Putamen (tissue), 1 donor: ENCODE measurements at regions not wholly inside any gene's neighbourhood (a gene's known extent, or its start where the extent isn't known, plus 50 kb on each side); places are given as distances from the start of the nearest gene placed in this dataset.
"Not testable (repeated sequence)": the region's sequence is repeated elsewhere in the genome, so short reads cannot be mapped to it uniquely, and the experiment has no call there.

Experiments
- DNase-seq: peaks from one replicate; pipeline ENCODE4 v3.0.0-alpha.2; 2016; ENCODE audit warnings: low spot score

DNA sequence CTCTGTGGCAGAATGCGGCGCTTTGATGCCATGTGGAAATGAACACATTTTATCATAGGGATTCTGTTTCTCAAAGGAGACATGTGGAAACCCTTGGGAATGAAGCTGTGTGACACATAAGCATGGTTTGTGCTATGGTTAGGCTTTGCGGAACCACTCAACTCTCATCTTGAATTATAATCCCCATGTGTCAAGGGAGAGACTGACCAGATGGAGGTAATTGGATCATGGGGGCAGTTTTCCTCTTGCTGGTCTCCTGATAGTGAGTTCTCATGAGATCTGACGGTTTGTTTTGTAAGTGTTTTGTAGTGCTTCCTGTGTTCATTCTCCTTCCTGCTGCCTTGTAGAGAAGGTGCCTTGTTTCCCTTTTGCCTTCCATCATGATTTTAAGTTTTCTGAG is 1109.2 kb upstream of the ALCAM start:
- DNase-seq = no peak

DNA sequence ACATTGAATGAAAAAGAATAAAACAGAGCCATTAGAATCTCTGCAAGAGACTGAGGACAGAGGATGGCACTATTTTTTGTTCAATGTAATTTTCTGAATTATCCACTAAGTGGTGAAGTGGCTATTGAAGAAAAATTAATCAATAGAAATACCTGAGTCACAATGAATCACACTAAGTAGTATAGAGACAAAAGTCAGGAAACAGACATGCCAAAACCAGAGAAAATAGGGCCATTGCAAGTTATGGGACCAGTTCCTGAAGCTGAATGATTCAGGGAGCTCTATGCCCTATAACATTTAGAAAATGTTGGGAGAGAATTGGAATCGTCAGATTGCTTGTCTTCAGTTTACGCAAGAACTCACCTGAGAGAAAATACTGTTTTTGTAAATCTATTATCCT is 1103.2 kb upstream of the ALCAM start:
- DNase-seq = no peak

DNA sequence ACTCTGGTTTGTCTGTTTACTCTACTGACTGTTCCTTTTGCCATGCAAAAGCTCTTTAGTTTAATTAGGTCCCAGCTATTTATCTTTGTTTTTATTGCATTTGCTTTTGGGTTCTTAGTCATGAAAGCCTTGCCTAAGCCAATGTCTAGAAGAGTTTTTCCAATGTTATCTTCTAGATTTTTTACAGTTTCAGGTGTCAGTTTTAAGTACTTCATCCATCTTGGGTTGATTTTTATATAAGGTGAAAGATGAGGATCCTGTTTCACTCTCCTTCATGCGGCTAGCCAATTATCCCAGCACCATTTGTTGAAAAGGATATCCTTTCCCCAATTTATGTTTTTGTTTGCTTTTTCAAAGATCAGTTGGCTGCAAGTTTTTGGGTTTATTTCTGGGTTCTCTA is 1100.5 kb upstream of the ALCAM start:
- DNase-seq = not testable (repeated sequence)

GRCh38 chr3:104269771-104270170 is 1096.9 kb upstream of the ALCAM start:
- no peak for DNase-seq

DNA sequence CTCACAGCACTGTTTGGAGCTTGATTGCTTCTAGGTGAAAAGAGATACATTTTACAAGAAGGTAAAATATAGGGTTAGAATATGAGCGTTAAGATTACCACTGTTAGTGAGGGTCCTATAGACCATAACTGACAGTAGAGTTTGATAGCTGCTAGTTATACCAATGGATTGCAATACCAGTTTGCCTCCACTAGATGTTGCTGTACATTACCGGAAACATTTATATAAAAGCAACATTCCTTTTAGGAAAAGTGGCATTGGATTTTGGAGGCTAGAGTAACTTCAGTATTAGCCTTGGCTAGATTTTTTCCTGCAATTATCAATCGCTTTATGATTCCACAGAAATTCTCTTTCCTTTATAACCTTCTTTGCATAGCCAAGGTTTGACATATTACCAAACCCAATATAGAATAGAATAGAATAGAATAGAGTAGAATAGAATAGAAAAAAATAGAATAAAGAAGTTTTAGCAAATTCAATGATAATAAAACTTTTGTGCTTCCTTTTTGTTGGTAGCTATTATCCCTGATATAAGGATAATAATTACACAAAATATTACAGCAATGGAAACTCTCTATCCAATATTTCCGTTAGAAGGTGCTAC is 1093.6 kb upstream of the ALCAM start:
- peak; percentile 35 for DNase-seq

DNA sequence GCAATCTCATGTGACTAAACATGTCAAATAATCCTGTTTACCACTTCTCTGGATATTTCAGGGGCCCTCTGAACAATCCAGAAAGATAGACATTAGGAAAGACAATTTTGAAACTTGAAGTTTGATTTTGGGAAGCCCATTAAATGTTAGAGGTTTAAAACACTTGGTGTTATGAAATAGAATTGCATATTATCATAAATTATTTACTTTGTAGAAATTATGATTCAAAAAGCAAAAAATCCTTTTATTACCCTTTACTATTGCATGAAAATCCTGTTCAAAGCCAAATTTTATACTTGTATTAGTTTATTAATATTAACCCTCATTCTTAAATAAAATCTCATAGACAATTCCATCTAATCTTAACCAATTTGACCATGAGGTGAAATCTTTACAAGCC is 1091.5 kb upstream of the ALCAM start:
- DNase-seq = no peak

- DNase-seq = no peak
Observed at GRCh38 chr3:104279617-104280016, 1087.1 kb upstream of the ALCAM start.

GRCh38 chr3:104281713-104282112 is 1085.0 kb upstream of the ALCAM start:
- DNase-seq = no peak

DNA sequence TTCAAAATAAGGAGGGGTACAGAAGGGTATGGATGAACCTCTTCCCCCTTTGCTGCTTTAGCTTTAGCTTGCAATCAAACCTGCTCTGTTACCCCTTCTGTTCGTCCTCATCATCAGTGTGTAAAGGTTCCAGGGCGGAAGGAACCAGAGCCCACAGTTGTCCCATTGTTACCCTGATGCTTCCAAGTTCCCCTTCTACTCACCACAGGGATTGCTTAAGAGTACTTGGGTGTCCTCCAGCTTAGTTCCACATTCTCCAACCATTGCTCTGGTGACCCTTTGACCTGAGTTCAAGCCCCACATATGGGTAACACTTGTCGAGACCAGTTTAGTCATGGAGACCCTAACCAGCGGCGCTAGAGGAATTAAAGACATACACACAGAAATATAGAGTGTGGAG is 1080.1 kb upstream of the ALCAM start:
- no peak for DNase-seq

DNA sequence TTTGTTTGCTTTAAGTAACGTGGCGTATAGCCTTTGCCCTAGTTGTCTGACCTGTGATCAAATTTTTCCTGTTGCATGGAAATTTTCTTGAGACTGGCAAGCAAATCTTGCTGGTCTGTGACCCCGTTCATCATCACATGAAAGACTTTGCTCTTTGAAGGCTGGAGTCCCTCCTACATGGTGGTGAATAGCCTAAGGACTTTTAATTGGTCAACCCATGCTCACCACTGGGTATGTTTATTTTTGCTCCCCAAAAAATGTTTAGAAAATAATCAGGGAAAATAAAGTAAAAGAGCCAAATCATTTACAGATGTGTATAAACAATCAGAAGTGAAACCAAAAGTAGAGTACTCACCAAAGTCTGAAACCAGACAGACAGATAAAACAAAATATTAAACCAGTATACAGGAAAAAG is 1075.3 kb upstream of the ALCAM start:
- DNase-seq = no peak

DNA sequence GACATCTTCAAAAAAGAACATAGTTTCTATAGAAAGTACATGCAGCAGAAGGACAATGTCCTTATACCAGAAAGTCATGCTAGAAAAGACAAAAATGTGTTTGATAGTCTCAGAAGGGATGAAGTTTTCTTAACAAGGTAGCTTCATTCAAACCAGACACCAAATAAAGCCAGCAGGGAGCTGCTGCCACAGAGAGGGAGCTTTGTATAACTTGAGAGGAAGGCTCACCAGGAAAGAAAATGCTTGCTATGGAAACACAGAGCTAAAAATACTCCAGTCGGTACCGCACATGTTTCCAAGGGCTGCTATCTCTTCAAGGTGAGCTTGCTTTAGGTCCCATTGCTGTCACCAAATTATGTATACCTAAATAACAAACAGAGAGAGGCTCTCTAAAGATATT is 1074.8 kb upstream of the ALCAM start:
- DNase-seq = no peak

GRCh38 chr3:104297617-104298016 is 1069.1 kb upstream of the ALCAM start:
- DNase-seq = no peak

DNA sequence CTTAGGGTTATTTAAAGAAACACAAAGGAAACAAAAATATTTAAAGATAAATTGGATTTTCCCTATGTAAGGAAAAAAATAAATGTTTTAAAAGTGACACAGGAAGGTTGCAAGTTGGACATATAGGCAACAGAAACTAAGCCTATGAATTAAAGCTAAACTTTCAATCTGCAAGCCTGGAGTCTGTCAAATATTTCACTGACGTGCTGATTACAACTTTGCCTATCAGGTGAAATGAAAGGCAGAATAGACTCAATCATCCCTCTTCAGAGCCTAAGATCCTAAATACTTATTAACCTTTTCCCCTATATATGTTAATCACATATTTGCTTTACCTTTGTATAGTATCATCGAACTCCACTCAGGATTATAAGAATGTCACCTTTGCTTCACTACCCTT is 1068.0 kb upstream of the ALCAM start:
- DNase-seq = no peak

DNA sequence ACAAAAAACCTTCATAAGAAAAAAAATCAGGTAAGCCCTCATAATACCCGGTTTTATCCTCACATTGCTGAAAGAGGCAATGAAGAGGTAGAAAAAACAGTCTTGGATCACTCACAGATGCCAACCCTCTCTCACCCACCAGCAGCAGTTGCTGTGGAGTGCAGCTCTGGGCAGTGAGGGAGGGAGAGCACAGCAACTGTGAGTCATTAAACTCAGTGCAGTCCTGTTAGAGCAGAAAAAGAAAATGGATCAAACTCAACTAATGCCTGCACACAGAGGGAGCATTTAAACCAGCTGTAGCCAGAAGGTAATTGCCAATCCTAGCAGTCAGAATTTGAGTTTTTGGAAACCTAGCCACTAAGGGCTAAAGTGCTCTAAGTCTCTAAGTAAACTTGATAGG is 1050.6 kb upstream of the ALCAM start:
- no peak for DNase-seq

- no peak for DNase-seq
Observed at GRCh38 chr3:104323226-104323625, 1043.5 kb upstream of the ALCAM start.

GRCh38 chr3:104347291-104347690 is 1019.4 kb upstream of the ALCAM start:
- no peak for DNase-seq

DNA sequence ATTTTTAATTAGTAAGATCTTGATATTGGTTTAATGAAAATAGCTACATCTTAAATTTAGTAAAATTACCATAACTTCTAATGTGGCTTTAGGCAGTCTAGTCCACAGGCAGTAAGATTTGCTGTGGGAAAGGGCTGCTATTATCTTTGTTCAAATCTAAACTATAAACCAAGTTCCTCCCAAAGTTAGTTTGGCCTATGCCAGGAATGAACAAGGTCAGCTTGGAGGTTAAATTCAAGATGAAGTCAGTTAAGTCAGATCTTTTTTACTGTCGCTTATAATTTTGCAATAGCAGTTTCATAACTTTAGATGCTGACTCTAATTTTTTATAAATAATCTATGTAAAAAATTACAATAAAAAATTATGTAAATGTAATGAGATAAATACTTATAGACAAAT is 1016.9 kb upstream of the ALCAM start:
- DNase-seq = no peak

- no peak for DNase-seq
Observed at GRCh38 chr3:104353951-104354350, 1012.8 kb upstream of the ALCAM start.

DNA sequence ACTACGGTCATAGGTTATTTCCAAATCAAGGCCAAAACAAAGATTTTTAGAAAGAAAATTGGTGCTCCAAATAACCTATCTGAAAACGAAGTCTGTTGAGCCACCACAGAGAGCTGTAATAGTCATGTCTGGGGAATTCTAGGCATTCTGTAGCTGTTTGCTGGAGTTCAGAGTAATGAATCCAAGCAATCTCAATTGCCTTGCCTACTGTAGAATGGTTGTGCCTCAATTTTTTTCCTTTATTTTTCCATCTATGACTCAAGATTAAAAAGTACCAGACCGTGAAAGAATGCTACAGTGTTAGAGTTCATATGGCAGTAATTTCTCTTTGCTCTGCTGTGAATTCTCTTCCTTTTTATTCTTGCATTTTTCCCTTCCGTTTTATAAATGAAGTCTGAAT is 1007.2 kb upstream of the ALCAM start:
- DNase-seq = no peak

DNA sequence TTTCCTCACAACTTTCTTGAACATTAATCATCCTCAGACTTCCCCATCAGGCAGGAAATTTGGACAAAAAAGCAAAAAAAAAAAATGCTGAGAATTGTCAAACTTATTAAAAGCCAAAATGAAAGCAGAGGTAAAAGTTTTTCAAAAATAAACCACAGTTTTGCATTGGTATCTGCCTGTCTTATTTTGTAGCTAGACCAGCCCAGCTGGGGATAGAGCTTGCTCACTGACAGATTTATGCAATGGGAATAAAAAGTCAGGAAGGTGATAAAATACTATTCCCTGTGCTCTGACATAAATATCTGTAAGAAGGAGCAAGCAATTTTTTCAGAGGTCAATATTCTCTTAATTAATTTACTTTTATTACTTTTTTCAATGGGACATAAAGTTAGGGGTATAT is 1006.7 kb upstream of the ALCAM start:
- no peak for DNase-seq

GRCh38 chr3:104361748-104362147 is 1005.0 kb upstream of the ALCAM start:
- DNase-seq = not testable (repeated sequence)

GRCh38 chr3:104362319-104362718 is 1004.4 kb upstream of the ALCAM start:
- DNase-seq = no peak

- DNase-seq = peak; percentile 43
Observed at GRCh38 chr3:104367000-104367399, 999.7 kb upstream of the ALCAM start.

DNA sequence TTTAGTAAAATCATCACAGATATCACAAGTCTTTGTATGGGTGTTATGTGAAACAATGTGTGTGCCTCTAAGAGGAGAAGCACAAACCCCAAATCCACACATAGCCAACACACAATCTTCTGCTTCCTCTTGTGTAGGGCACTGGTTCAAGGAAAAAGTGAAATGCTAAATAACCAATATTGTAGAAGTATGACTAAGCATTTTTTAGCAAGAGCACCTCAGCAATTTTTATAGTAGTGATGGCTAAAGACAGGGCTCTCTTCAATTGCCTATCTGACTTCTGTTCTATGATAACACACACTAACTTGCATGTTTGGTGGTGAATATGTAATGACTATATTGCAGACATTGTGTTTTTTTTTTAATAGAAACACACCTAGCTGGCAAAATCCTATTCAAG is 997.9 kb upstream of the ALCAM start:
- no peak for DNase-seq

DNA sequence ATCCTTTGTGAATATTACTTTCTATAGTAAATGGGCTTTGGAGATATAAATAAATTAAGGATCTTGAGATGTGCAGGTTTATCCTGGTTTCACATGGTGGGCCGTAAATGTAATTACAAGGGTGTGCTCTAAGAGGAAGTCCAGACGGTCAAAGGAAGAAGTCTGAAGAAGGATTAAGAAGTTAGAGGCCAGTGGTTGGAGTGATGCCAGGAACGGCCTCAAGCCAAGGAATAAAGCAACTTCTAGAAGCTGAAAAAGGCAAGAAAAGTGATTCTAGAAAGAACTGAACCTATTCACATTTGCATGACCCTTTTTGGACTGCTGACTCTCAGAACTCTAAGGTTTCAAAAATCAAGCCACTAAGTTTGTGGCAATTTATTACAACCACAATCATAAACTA is 981.3 kb upstream of the ALCAM start:
- DNase-seq = no peak
